Central memory CD4-positive, alpha-beta T cell (primary cell): ENCODE measurements at regions not wholly inside any gene's neighbourhood (a gene's known extent, or its start where the extent isn't known, plus 50 kb on each side); places are given as distances from the start of the nearest gene placed in this dataset.
"Not testable (repeated sequence)": the region's sequence is repeated elsewhere in the genome, so short reads cannot be mapped to it uniquely, and the experiment has no call there.

Experiments used
- DNase-seq: peaks from one replicate; pipeline ENCODE4 v3.0.0; 2022

GRCh38 chr16:15192813-15193212 lies 98.7 kb upstream of the RRN3 start:
- DNase-seq, result not testable (repeated sequence)

- DNase-seq, result not testable (repeated sequence)
Measured at GRCh38 chr16:15192197-15192596, 98.1 kb upstream of the RRN3 start.

GRCh38 chr16:15189478-15189877 lies 95.4 kb upstream of the RRN3 start:
- not testable (repeated sequence) for DNase-seq
